Parathyroid adenoma (tissue), 2 donors: ENCODE measurements at regions not wholly inside any gene's neighbourhood (a gene's known extent, or its start where the extent isn't known, plus 50 kb on each side); places are given as distances from the start of the nearest gene placed in this dataset.

Experiments
- H2AFZ ChIP-seq: fragments of 300-600 bp; sonication (generic); one replicate; pipeline ENCODE4 v1.7.0; 2017; ENCODE audit warnings: antibody characterized with exemption, mild to moderate bottlenecking
- H3K27ac ChIP-seq: fragments of 300-600 bp; sonication (generic); one replicate; pipeline ENCODE4 v1.7.0; 2017
- H3K27me3 ChIP-seq: fragments of 300-600 bp; sonication (generic); one replicate; pipeline ENCODE4 v1.7.0; 2017; ENCODE audit warnings: low read length; ENCODE audit not compliant: control insufficient read depth, insufficient read depth
- H3K36me3 ChIP-seq: fragments of 300-600 bp; sonication (generic); one replicate; pipeline ENCODE4 v1.7.0; 2017; ENCODE audit warnings: low read length; ENCODE audit not compliant: control insufficient read depth, insufficient read depth
- H3K4me1 ChIP-seq: fragments of 300-600 bp; sonication (generic); one replicate; pipeline ENCODE4 v1.7.0; 2017; ENCODE audit warnings: control low read depth
- H3K4me2 ChIP-seq: fragments of 300-600 bp; sonication (generic); one replicate; pipeline ENCODE4 v1.7.0; 2017; ENCODE audit warnings: low read length
- H3K4me3 ChIP-seq: fragments of 300-600 bp; sonication (generic); one replicate; pipeline ENCODE4 v1.7.0; 2017; ENCODE audit warnings: low read depth, low read length
- H3K79me2 ChIP-seq: fragments of 300-600 bp; sonication (generic); one replicate; pipeline ENCODE4 v1.7.0; 2017; ENCODE audit warnings: control low read depth
- H3K9ac ChIP-seq: fragments of 300-600 bp; sonication (generic); one replicate; pipeline ENCODE4 v1.7.0; 2017; ENCODE audit warnings: mild to moderate bottlenecking
- H3K9me3 ChIP-seq: fragments of 300-600 bp; sonication (generic); one replicate; pipeline ENCODE4 v1.7.0; 2017; ENCODE audit warnings: low read length; ENCODE audit not compliant: control insufficient read depth
- TF ChIP-seq, protein P1 (sequence below): fragments of 300-600 bp; sonication (generic); IDR thresholded peaks from one replicate; pipeline ENCODE4 v1.7.0; 2017; ENCODE audit warnings: antibody characterized with exemption, mild to moderate bottlenecking
- donor health status: primary hyperparathyroidism.

DNA sequence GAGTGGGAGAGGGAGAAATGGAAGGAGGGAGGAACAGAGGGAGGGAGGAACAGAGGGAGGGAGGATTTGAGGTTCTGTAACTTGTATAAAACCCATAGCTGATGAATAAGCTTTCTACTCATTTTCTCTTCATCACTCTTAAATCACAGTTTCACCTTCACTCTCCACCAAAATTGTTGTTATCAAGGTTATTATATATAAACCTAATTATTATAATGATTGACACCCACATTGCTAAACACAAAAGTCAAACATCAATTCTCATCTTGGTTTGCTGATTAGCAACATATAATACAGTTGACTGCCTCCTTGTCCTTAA lies 229.0 kb upstream of the PAPPA start:
- Histone ChIP-seq H2AFZ (no peak overlapping the region), H3K9me3 (no peaks in the 10 kb centered on the region), H3K9ac (no peak overlapping the region), H3K4me2 (no peak overlapping the region), H3K36me3 (no peaks in the 10 kb centered on the region), H3K4me1 (no peaks in the 10 kb centered on the region), H3K27me3 (no peaks in the 10 kb centered on the region), H3K4me3 (no peak overlapping the region), H3K79me2 (no peaks in the 10 kb centered on the region), H3K27ac (no peak overlapping the region)
- TF ChIP-seq, protein P1, sequence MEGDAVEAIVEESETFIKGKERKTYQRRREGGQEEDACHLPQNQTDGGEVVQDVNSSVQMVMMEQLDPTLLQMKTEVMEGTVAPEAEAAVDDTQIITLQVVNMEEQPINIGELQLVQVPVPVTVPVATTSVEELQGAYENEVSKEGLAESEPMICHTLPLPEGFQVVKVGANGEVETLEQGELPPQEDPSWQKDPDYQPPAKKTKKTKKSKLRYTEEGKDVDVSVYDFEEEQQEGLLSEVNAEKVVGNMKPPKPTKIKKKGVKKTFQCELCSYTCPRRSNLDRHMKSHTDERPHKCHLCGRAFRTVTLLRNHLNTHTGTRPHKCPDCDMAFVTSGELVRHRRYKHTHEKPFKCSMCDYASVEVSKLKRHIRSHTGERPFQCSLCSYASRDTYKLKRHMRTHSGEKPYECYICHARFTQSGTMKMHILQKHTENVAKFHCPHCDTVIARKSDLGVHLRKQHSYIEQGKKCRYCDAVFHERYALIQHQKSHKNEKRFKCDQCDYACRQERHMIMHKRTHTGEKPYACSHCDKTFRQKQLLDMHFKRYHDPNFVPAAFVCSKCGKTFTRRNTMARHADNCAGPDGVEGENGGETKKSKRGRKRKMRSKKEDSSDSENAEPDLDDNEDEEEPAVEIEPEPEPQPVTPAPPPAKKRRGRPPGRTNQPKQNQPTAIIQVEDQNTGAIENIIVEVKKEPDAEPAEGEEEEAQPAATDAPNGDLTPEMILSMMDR, result no peak

DNA sequence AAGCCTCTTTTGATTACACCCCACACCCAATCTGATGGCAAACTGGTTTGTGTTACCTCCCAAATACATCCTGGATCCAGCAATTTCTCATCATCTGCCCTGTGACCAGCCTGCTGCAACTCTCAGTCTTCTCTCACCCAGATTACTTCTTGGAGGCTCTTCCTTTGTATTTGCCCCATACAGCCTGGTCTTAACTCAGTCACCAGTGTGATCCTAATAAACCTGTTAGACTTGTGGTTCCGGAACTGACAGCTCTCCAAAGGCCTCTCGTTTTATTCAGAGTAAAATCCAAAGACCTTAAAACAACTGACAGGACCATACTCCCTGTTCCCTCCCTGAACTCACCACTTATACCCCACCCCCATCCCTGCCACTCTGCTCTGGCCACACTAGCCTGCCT lies 228.2 kb upstream of the PAPPA start:
- H3K9ac ChIP-seq, result no peak overlapping the region
- H2AFZ ChIP-seq, result no peak overlapping the region
- TF ChIP-seq, protein P1, result no peak

DNA sequence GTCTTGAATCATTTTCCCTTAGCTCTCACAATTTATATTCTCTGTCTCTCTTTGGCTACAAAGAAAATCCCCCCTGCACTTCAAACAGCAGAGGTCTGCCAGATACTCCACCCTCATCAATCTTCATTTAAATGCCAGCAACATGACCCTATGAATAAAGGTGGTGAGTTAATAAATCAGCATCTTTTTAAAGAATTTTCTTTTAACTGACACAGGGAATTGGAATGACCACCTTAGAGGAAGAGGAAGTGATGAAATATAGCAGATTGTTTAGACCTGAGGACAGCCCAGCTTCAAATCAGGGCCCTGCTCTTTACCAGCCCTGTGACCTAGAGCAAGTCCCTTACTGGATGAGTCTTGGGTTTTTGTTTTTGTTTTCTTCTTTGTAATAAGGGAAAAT lies 223.1 kb upstream of the PAPPA start:
- Histone ChIP-seq H3K79me2 (no peaks in the 10 kb centered on the region), H3K4me2 (no peak overlapping the region), H3K9ac (no peak overlapping the region), H3K4me1 (no peaks in the 10 kb centered on the region), H3K36me3 (no peaks in the 10 kb centered on the region), H3K27ac (no peak overlapping the region), H2AFZ (no peak overlapping the region), H3K9me3 (no peaks in the 10 kb centered on the region), H3K27me3 (no peaks in the 10 kb centered on the region), H3K4me3 (no peak overlapping the region)
- TF ChIP-seq, protein P1, result no peak

More for the DNA sequence above, 228.2 kb upstream of the PAPPA start:
- no peaks in the 10 kb centered on the region for H3K79me2 ChIP-seq
- no peak overlapping the region for H3K4me2 ChIP-seq
- no peak overlapping the region for H3K4me3 ChIP-seq
- no peaks in the 10 kb centered on the region for H3K27me3 ChIP-seq
- no peaks in the 10 kb centered on the region for H3K9me3 ChIP-seq
- H3K27ac ChIP-seq, result no peak overlapping the region
- H3K36me3 ChIP-seq, result no peaks in the 10 kb centered on the region
- H3K4me1 ChIP-seq, result no peaks in the 10 kb centered on the region

DNA sequence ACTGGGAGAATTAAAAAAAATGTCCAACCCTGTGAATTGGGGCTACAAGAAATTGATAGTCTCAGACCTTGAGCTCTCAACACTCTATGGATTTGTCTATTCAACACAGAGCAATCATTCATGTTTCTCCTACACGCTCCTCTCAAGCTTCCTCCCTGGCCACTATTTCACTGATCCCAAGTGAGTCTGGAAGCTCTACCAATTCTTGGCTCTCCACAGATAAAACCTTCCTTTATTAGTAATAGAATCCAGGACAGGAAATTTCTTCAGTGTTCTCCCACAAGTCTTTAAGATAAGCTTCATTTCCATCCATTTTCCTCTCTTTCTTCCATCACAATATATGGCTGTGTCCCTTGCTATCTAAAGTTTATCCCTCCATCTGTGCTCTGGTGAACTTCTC lies 215.1 kb upstream of the PAPPA start:
- Histone ChIP-seq H3K27me3 (no peaks in the 10 kb centered on the region), H2AFZ (no peak overlapping the region), H3K79me2 (no peaks in the 10 kb centered on the region), H3K27ac (no peak overlapping the region), H3K4me2 (no peak overlapping the region), H3K4me1 (peaks cover 6% of the 10 kb centered on the region), H3K9me3 (no peaks in the 10 kb centered on the region), H3K4me3 (no peak overlapping the region), H3K9ac (no peak overlapping the region), H3K36me3 (no peaks in the 10 kb centered on the region)
- TF ChIP-seq, protein P1, result no peak

DNA sequence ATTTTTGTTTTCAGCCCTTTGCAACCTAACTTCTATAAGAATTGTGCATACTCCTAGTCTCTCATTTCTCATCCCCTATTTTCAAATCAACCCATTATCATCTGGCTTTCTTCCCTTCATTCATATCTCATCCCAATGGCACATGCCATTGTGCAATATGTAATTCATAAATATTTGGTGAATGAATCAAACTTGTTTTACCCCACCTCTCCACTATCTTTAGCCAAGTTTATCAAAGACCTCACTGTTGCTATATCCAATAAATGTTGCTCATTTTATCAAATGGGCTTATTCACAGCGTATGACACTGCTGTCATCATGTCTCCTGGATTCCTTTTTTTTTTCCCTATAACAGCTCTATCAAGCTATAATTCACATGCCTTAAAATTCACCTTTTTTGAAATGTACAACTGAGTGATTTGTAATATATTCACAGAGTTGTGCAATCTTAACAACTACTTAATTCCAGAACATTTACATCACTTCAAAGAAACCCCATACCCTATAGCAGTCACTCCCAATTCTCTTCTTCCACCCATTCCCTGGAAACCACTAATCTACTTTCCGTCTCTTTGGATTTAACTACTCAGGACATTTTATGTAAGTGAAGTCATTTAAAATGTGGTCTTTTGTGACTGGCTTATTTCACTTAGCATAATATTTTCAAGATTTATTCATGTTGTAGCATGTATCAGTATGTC lies 214.4 kb upstream of the PAPPA start:
- Histone ChIP-seq H3K4me2 (no peak overlapping the region), H2AFZ (no peak overlapping the region), H3K4me1 (peaks cover 9% of the 10 kb centered on the region), H3K27me3 (no peaks in the 10 kb centered on the region), H3K9ac (no peak overlapping the region), H3K79me2 (no peaks in the 10 kb centered on the region), H3K36me3 (no peaks in the 10 kb centered on the region), H3K27ac (no peak overlapping the region), H3K4me3 (no peak overlapping the region), H3K9me3 (no peaks in the 10 kb centered on the region)
- TF ChIP-seq, protein P1, result no peak
